Progenitor cell of endocrine pancreas (in vitro differentiated cells): ENCODE measurements at regions not wholly inside any gene's neighbourhood (a gene's known extent, or its start where the extent isn't known, plus 50 kb on each side); places are given as distances from the start of the nearest gene placed in this dataset.

Experiments used
- DNase-seq: peaks from one replicate; pipeline ENCODE4 v3.0.0; 2021; ENCODE audit warnings: low spot score; ENCODE audit not compliant: unreplicated experiment
- H3K27ac Mint-ChIP-seq: 2 replicates; pipeline ENCODE4 v1.8.0; 2021; ENCODE audit warnings: mild to moderate bottlenecking, moderate library complexity, mixed read lengths
- H3K27me3 Mint-ChIP-seq: 2 replicates; pipeline ENCODE4 v1.8.0; 2021; ENCODE audit warnings: mixed read lengths
- H3K36me3 Mint-ChIP-seq: 2 replicates; pipeline ENCODE4 v1.8.0; 2022; ENCODE audit warnings: mixed read lengths; ENCODE audit not compliant: insufficient read depth
- H3K4me1 Mint-ChIP-seq: 2 replicates; pipeline ENCODE4 v1.8.0; 2021; ENCODE audit warnings: low read depth, mixed read lengths
- H3K4me3 Mint-ChIP-seq: 2 replicates; pipeline ENCODE4 v1.8.0; 2021; ENCODE audit warnings: low read depth, mild to moderate bottlenecking, moderate library complexity, mixed read lengths
- H3K9me3 Mint-ChIP-seq: 2 replicates; pipeline ENCODE4 v1.8.0; 2021; ENCODE audit warnings: low read depth, mixed read lengths
- TF ChIP-seq, protein P1 (sequence below): fragments of 200-600 bp; sonication (generic); IDR thresholded peaks from one replicate; pipeline ENCODE4 v1.5.0; 2021; ENCODE audit warnings: antibody characterized with exemption, mild to moderate bottlenecking; ENCODE audit not compliant: unreplicated experiment

DNA sequence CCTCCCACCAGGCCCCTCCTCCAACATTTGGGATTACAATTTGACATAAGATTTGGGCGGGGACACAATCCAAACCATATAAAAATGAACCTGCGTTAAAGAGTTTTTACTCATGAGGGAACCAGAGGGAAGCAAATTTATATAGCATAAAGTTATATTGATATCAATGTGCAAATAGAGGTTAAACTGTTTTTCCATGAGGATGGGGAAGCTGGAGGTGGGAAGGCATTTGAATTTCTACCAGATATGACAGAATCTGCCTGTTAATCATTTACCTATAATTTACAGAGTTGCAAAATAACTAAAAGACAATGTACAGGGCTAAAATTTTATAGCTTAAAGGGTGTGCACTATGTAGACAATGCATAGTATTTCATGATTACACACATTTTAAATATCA, 322.0 kb upstream of the FKBP1C start:
- Mint-ChIP-seq H3K27ac (no peak overlapping the region), H3K9me3 (peaks cover 8% of the 10 kb centered on the region), H3K4me3 (no peak overlapping the region), H3K27me3 (no peaks in the 10 kb centered on the region), H3K36me3 (no peaks in the 10 kb centered on the region), H3K4me1 (peaks cover 11% of the 10 kb centered on the region)
- DNase-seq, result no peak
- TF ChIP-seq, protein P1, sequence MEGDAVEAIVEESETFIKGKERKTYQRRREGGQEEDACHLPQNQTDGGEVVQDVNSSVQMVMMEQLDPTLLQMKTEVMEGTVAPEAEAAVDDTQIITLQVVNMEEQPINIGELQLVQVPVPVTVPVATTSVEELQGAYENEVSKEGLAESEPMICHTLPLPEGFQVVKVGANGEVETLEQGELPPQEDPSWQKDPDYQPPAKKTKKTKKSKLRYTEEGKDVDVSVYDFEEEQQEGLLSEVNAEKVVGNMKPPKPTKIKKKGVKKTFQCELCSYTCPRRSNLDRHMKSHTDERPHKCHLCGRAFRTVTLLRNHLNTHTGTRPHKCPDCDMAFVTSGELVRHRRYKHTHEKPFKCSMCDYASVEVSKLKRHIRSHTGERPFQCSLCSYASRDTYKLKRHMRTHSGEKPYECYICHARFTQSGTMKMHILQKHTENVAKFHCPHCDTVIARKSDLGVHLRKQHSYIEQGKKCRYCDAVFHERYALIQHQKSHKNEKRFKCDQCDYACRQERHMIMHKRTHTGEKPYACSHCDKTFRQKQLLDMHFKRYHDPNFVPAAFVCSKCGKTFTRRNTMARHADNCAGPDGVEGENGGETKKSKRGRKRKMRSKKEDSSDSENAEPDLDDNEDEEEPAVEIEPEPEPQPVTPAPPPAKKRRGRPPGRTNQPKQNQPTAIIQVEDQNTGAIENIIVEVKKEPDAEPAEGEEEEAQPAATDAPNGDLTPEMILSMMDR, result no peak

DNA sequence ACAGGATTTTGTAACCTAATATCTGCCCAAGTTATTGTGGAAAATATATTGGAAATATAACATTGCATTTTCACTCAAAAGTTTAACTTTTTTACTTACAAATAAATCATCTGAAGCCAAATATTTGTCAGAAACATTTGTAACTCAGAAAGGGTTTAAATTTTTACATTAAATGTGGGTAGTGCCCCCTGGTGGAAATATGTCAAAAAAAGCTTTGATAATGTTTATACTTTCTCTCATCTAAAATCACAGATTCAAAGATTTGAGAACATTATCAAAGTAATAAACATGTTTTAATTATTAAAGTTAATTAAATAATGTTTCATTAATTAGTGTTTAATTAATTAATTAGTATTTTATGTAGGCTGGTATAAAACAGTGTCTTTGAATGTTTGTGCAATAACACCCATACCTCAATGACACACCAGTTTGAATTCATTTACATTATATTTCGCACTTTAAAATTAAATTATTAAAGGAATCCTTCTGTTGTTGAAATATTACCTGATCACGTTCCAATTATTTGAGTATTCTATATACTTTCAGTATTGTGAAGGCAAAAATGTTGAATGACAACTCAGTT, 320.1 kb upstream of the FKBP1C start:
- Mint-ChIP-seq H3K27me3 (no peaks in the 10 kb centered on the region), H3K4me3 (no peak overlapping the region), H3K4me1 (peaks cover 6% of the 10 kb centered on the region), H3K27ac (no peak overlapping the region), H3K9me3 (peaks cover 8% of the 10 kb centered on the region), H3K36me3 (no peaks in the 10 kb centered on the region)
- DNase-seq, result no peak
- TF ChIP-seq, protein P1, result peak; percentile 76

DNA sequence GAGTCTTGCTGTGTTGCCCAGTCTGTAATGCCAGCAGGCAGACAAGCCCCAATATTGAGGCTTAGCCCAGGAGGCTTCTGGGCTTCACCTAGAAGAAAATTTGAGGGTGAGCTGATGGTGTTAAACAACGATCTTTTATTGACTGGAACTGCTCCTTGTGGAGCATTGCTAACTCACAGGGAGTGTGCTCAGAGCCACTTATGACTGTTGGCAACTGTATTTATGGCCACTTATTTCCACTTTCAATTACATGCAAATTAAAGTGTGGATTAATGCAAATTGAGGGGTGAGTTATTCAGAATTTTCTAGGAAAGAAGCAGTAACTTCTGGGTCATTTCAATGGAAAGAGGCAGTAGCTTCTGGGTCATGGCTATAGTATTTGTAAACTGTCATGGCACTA, 317.2 kb upstream of the FKBP1C start:
- H3K4me1 Mint-ChIP-seq, result peaks cover 10% of the 10 kb centered on the region
- no peaks in the 10 kb centered on the region for H3K36me3 Mint-ChIP-seq
- no peak overlapping the region for H3K27ac Mint-ChIP-seq
- H3K27me3 Mint-ChIP-seq, result no peaks in the 10 kb centered on the region
- H3K9me3 Mint-ChIP-seq, result peaks cover 1% of the 10 kb centered on the region
- TF ChIP-seq, protein P1, result no peak
- no peak overlapping the region for H3K4me3 Mint-ChIP-seq
- DNase-seq, result no peak

DNA sequence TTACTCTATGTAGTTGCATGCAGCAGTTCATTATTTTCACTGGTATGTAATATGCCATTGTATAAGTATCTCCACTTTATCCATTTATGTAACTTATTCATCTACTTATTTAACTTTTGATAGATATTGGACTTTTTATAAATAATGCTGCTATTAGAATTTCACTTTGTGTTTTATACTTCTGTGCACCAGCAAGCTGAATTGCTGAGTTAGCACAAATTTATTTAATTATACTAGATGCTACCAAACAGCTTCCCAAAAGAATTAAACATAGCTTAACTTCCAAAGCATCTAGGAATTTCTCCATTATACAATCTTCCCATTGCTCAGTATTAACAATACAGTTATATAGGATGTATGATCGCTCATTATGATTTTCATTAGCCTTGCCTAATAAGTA, 308.0 kb upstream of the FKBP1C start:
- Mint-ChIP-seq H3K4me1 (peaks cover 8% of the 10 kb centered on the region), H3K36me3 (no peaks in the 10 kb centered on the region), H3K27ac (no peak overlapping the region), H3K9me3 (peaks cover 2% of the 10 kb centered on the region), H3K27me3 (no peaks in the 10 kb centered on the region), H3K4me3 (no peak overlapping the region)
- TF ChIP-seq, protein P1, result no peak
- no peak for DNase-seq

DNA sequence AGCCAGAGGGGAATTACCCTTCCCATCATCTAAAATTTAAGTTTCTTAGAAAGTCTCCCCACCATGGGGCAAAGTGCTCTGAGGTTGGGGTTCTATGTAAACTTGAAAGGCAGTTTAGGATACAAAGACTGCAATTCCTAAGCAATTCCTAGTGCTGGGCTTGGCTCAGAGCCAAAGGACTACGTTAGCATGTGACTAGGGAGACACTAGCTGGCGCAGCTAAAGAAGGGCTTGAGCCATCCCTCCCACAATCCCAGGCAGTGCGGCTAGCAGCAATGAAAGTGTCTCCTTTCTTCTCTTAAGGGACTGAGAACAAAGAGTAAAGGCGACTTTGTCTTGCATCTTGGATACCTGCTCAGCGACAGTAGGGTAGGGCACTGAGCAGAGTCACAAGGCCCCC, 306.6 kb upstream of the FKBP1C start:
- no peak for DNase-seq
- Mint-ChIP-seq H3K27me3 (no peaks in the 10 kb centered on the region), H3K9me3 (peaks cover 2% of the 10 kb centered on the region), H3K4me1 (peaks cover 1% of the 10 kb centered on the region), H3K36me3 (no peaks in the 10 kb centered on the region), H3K27ac (no peak overlapping the region), H3K4me3 (no peak overlapping the region)
- TF ChIP-seq, protein P1, result no peak
